RWPE1 (cell line): ENCODE measurements at regions not wholly inside any gene's neighbourhood (a gene's known extent, or its start where the extent isn't known, plus 50 kb on each side); places are given as distances from the start of the nearest gene placed in this dataset.

Experiments used
- CTCF ChIA-PET: fragments of 350-600 bp; sonication (Branson Sonifier 250); formaldehyde crosslinking; extraction: SDS; loops from one replicate; lab custom pipeline; 2021; lab: Yijun Ruan, JAX
- POLR2A ChIA-PET: fragments of 400-600 bp; formaldehyde crosslinking; extraction: SDS; loops from one replicate; lab custom pipeline; 2020; ENCODE audit warnings: antibody characterized with exemption; ENCODE audit not compliant: low non-redundant PET; lab: Yijun Ruan, JAX
- DNase-seq: peaks from one replicate; pipeline ENCODE4 v3.0.0; 2012; ENCODE audit warnings: low spot score
- H3K27ac ChIP-seq: fragments of 450-650 bp; 2 replicates; pipeline ENCODE4 v1.5.1; 2017
- CTCF ChIP-seq: fragments of 450-650 bp; conservative IDR thresholded peaks from 2 replicates; pipeline ENCODE4 v1.5.1; 2017; ENCODE audit warnings: low read depth, mild to moderate bottlenecking

GRCh38 chr5:124877501-124878146 lies 131.2 kb upstream of the ZNF608 start:
- no peak for DNase-seq
- TF ChIP-seq CTCF = no peak
- ChIA-PET CTCF (no interaction called here), POLR2A (no interaction called here)
- no peak overlapping the region for H3K27ac ChIP-seq

- no peak for TF ChIP-seq CTCF
- no peak overlapping the region for H3K27ac ChIP-seq
- DNase-seq = no peak
- CTCF ChIA-PET = no interaction called here
- POLR2A ChIA-PET = no interaction called here
Measured at GRCh38 chr5:124878583-124879342, 132.3 kb upstream of the ZNF608 start.

GRCh38 chr5:124880903-124881697 lies 134.7 kb upstream of the ZNF608 start:
- no peak for TF ChIP-seq CTCF
- no peak for DNase-seq
- POLR2A ChIA-PET = no interaction called here
- CTCF ChIA-PET = no interaction called here
- no peak overlapping the region for H3K27ac ChIP-seq

DNA sequence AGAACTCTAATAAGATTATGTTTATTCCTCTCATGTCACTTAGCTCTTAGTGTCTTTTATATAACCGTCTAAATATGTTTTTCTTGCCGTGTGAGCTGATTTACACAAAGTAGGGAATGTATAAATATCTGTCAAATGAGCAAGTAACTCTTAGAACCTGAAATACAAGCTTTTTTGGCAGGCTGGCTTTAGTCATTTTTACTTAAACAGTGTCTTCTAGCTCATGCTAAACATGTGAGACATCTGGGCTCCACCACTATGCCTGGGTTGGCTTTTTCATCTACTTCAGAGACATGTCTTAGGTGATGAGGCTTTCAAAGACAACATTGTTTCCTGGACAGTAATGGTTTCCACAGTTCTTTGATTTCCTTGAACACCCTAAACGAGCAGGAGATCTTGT lies 137.2 kb upstream of the ZNF608 start:
- ChIA-PET CTCF (interaction anchor here (0.6 kb wide), 1 partner anchor 1714 kb away, joined by 3 read pairs; no protein-coding TSS in a partner anchor), POLR2A (no interaction called here)
- no peak overlapping the region for H3K27ac ChIP-seq
- DNase-seq = no peak
- no peak for TF ChIP-seq CTCF

DNA sequence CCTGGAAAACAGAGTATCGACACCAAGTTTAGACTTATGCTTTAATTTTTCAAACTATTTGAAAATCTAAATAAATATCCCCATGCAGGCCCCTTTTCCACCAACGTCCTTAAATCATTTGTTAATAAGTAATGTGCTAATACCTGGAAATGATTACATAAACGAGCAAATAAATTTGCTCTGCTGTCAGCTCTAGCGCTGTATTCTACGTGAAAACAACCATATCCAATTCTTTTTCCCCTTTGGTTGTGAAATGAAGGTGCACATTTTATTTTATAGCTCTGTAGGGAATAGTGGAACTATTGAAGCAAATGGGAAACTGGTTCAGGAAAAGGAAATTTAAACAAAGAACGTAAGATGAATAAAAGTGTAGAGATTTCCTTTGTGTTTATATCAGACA lies 137.7 kb upstream of the ZNF608 start:
- ChIA-PET POLR2A (no interaction called here), CTCF (no interaction called here)
- TF ChIP-seq CTCF = no peak
- no peak for DNase-seq
- H3K27ac ChIP-seq = no peak overlapping the region

DNA sequence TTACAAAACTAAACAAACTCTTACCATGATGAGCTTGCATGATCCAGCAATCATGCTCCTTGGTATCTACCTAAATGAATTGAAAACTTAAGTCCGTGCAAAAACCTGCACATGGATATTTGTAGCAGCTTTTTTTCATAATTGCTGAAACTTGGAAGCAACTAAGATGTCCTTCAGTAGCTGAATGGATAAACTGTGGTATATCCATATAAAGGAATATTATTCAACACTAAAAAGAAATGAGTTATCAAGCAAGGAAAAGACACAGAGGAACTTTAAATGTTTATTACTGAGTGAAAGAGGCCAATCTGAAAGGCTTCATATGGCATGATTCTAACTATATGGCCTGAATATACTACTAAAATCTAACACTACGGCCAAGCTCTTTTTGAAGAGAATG lies 139.1 kb upstream of the ZNF608 start:
- DNase-seq = no peak
- ChIA-PET CTCF (no interaction called here), POLR2A (no interaction called here)
- no peak overlapping the region for H3K27ac ChIP-seq
- TF ChIP-seq CTCF = no peak
